DOHH2 (cell line): ENCODE measurements at regions not wholly inside any gene's neighbourhood (a gene's known extent, or its start where the extent isn't known, plus 50 kb on each side); places are given as distances from the start of the nearest gene placed in this dataset.

Experiments used
- EZH2phosphoT487 ChIP-seq: fragments of 200-600 bp; sonication (generic); IDR thresholded peaks from 2 replicates; pipeline ENCODE4 v1.6.1; 2017; ENCODE audit warnings: borderline replicate concordance, mild to moderate bottlenecking, antibody characterized with exemption, low read length, moderate library complexity, mixed read lengths
- TF ChIP-seq, protein P1 (sequence below): fragments of 200-600 bp; sonication (generic); IDR thresholded peaks from one replicate; pipeline ENCODE4 v1.5.1; 2014; ENCODE audit warnings: antibody characterized with exemption, mild to moderate bottlenecking, low read depth, low read length; ENCODE audit not compliant: poor library complexity, severe bottlenecking

DNA sequence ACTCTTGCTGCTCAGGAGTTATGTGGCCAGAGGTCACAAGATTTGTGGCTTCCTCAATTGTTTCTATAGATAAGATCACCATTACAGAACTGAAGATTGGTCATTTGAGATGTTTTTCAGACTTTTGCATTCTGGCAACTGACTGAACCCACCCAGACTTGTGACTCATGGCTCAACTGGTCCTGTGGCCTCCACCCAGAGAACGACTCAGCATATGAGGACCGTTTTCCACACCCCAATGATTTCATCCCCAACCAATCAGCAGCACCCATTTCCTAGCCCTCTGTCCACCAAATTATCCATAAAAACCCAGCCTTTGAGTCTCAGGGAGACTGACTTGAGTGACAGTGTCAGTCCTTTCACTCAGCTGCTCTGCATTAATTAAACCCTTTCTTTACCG is 143.2 kb upstream of the ASIC2 start:
- TF ChIP-seq, protein P1, sequence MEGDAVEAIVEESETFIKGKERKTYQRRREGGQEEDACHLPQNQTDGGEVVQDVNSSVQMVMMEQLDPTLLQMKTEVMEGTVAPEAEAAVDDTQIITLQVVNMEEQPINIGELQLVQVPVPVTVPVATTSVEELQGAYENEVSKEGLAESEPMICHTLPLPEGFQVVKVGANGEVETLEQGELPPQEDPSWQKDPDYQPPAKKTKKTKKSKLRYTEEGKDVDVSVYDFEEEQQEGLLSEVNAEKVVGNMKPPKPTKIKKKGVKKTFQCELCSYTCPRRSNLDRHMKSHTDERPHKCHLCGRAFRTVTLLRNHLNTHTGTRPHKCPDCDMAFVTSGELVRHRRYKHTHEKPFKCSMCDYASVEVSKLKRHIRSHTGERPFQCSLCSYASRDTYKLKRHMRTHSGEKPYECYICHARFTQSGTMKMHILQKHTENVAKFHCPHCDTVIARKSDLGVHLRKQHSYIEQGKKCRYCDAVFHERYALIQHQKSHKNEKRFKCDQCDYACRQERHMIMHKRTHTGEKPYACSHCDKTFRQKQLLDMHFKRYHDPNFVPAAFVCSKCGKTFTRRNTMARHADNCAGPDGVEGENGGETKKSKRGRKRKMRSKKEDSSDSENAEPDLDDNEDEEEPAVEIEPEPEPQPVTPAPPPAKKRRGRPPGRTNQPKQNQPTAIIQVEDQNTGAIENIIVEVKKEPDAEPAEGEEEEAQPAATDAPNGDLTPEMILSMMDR, result no peak
- no peak for TF ChIP-seq EZH2phosphoT487
